Heart left ventricle (tissue), 16 donors: ENCODE measurements at regions not wholly inside any gene's neighbourhood (a gene's known extent, or its start where the extent isn't known, plus 50 kb on each side); places are given as distances from the start of the nearest gene placed in this dataset.

Experiments
- ATAC-seq, 4 donors: fragments of 200-7000 bp; cut with Tn5 transposase; one replicate each; pipeline ENCODE4 v1.9.1; 2020 to 2022; ENCODE audit warnings: moderate library complexity in 4 of 4, mild to moderate bottlenecking in 3 of 4, moderate number of reproducible peaks in 1 of 4
- DNase-seq, 5 donors: peaks; one replicate each; pipeline ENCODE4 v3.0.0-alpha.2; 2020
- H3K27ac ChIP-seq, 12 donors: fragments of 200-600 bp; sonication (generic) in 4 of 12; one replicate each; pipeline versions ENCODE4 v1.5.0 to v1.8.0; 2016 to 2022; ENCODE audit warnings: mild to moderate bottlenecking in 2 of 12
- H3K27me3 ChIP-seq, 9 donors: fragments of 200-600 bp; sonication (generic) in 2 of 9; one replicate each; pipeline versions ENCODE4 v1.5.1 to v1.8.0; 2016 to 2022; ENCODE audit warnings: mild to moderate bottlenecking in 3 of 9
- H3K36me3 ChIP-seq, 9 donors: fragments of 200-600 bp; sonication (generic) in 2 of 9; one replicate each; pipeline versions ENCODE4 v1.5.0 to v1.8.0; 2018 to 2022; ENCODE audit warnings: mild to moderate bottlenecking in 2 of 9
- H3K4me1 ChIP-seq, 12 donors: fragments of 200-600 bp; sonication (generic) in 4 of 12; one replicate each; pipeline versions ENCODE4 v1.5.0 to v1.8.0; 2016 to 2022; ENCODE audit warnings: mild to moderate bottlenecking in 3 of 12
- H3K4me3 ChIP-seq, 12 donors: fragments of 200-600 bp; sonication (generic) in 4 of 12; one replicate each; pipeline versions ENCODE4 v1.5.0 to v1.8.0; 2017 to 2022; ENCODE audit warnings: mild to moderate bottlenecking in 9 of 12, moderate library complexity in 4 of 12
- H3K9me3 ChIP-seq, 12 donors: fragments of 200-600 bp; sonication (generic) in 4 of 12; one replicate each; pipeline versions ENCODE4 v1.5.0 to v1.8.0; 2016 to 2022; ENCODE audit warnings: mild to moderate bottlenecking in 1 of 12
- POLR2A ChIP-seq, 2 donors: fragments of 450-650 bp; IDR thresholded peaks; one replicate each; pipeline ENCODE4 v1.6.1; 2017; ENCODE audit warnings: antibody characterized with exemption in 2 of 2, mild to moderate bottlenecking in 2 of 2, moderate library complexity in 2 of 2
- WGBS, 4 donors: extraction: QIAGEN DNeasy Blood & Tissue Kit in 2 of 4; methylation state at CpG; one replicate each; pipeline versions ENCODE4 v1.1.5 to v1.1.7; 2013 to 2018; 5-methylcytosine and 5-hydroxymethylcytosine counted together
- intact Hi-C, 10 donors: fragments of 100-400 bp; cut with DNase I; formaldehyde crosslinking; loops; one replicate each; pipeline versions ENCODE4 v1.11.1 to v1.14.2; 2022
- TF ChIP-seq, protein P1 (sequence below), 12 donors: fragments of 200-600 bp; sonication (generic) in 4 of 12; IDR thresholded peaks; one replicate each; pipeline versions ENCODE4 v1.5.0 to v1.8.0; 2018 to 2022; ENCODE audit warnings: antibody characterized with exemption in 12 of 12, mild to moderate bottlenecking in 5 of 12
- donor health status: ischemic (EF 13 %, LVEDD 7.1; RV severe dilation, severe dysfunction).
- donor health status: healthy with polysubstance abuse.
- donor health status: DM: no; HTN: yes; CAD: no.
- donor health status: DM: no; HTN: no; CAD: no.
- donor health status: ischemic (EF 25% LVEDD 6.9; RV normal size, moderate dysfunction).
- donor health status: ischemic (EF 25% LVEDD 5.7; RV mildly dilated, moderate dysfunction).
- donor health status: healthy.
- donor health status: DM: yes; HTN: yes; CAD: no.
- donor health status: ischemic (EF 35%, LVEDD 5.7; RV mildly dilated, moderate dysfunction).
- donor health status: nonischemic (EF 11% LVEDD 7.7; RV severe dilation, severe dysfunction).
- donor health status: DM: yes; HTN: yes; CAD: no.
- donor health status: PGD.
- donor health status: ischemic (EF 29% LVEDD 5.4; RV normal size, mild dysfunction).
- donor health status: nonischemic (EF 23%, LVEDD 6.1; RV moderate dilation, normal function).

DNA sequence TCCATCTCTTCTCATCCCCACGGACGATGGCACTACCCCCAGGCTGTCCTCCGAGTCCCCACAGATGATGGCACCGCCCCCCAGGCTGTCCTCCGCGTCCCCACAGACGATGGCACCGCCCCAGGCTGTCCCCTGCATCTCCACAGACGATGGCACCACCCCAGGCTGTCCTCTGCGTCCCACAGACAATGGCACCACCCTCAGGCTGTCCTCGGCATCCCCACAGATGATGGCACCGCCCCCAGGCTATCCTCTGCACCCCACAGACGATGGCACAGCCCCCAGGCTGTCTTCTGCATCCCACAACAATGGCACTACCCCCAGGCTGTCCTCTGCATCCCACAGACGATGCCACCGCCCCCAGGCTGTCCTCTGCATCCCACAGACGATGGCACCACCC, 57.4 kb upstream of the PTCH1 start:
- H3K36me3 ChIP-seq: no peaks in the 10 kb centered on the region
- WGBS, 4 donors: 61 to 67% (median 65%) methylated on average over 16 of the region's 16 CpGs
- H3K27me3 ChIP-seq: peaks cover 0 to 22% (median 1%) of the 10 kb centered on the region in 9 donors
- ATAC-seq: no peak
- H3K4me3 ChIP-seq: no peak overlapping the region
- DNase-seq: no peak
- no peak overlapping the region for H3K27ac ChIP-seq
- TF ChIP-seq, protein P1, sequence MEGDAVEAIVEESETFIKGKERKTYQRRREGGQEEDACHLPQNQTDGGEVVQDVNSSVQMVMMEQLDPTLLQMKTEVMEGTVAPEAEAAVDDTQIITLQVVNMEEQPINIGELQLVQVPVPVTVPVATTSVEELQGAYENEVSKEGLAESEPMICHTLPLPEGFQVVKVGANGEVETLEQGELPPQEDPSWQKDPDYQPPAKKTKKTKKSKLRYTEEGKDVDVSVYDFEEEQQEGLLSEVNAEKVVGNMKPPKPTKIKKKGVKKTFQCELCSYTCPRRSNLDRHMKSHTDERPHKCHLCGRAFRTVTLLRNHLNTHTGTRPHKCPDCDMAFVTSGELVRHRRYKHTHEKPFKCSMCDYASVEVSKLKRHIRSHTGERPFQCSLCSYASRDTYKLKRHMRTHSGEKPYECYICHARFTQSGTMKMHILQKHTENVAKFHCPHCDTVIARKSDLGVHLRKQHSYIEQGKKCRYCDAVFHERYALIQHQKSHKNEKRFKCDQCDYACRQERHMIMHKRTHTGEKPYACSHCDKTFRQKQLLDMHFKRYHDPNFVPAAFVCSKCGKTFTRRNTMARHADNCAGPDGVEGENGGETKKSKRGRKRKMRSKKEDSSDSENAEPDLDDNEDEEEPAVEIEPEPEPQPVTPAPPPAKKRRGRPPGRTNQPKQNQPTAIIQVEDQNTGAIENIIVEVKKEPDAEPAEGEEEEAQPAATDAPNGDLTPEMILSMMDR (IDR thresholded peaks at IDR 0.05): no peak
- no peak for TF ChIP-seq POLR2A (IDR thresholded peaks at IDR 0.05)
- no peaks in the 10 kb centered on the region for H3K9me3 ChIP-seq
- intact Hi-C loops: no loop called here
- H3K4me1 ChIP-seq: peaks cover 0 to 14% (median 0%) of the 10 kb centered on the region in 12 donors

DNA sequence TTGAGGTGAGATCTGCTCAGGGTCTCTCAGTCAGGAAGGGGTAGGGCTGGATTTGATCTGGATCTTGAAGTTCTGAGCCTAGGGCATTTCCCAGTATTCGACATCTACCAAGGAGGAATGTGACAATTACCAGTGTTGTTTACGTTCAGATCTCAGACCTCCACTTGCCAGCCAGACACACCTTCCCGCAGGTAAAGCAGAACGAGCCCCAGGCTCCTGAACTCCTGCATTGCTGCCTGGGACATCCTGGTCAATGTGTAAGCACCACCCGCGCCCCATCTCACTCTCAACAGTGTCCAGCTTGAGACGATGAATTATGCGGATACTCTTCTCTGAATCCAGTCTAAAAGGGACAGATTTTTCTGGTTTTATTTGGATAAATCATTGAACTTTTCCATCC, 56.7 kb upstream of the PTCH1 start:
- intact Hi-C loops: no loop called here
- Histone ChIP-seq H3K36me3 (no peaks in the 10 kb centered on the region), H3K27ac (no peak overlapping the region), H3K9me3 (no peaks in the 10 kb centered on the region), H3K27me3 (peaks cover 0 to 26% (median 6%) of the 10 kb centered on the region in 9 donors), H3K4me1 (peaks cover 0 to 14% (median 0%) of the 10 kb centered on the region in 12 donors), H3K4me3 (no peak overlapping the region)
- 78 to 86% (median 82%) methylated on average over 8 of the region's 8 CpGs for WGBS, 4 donors
- DNase-seq: no peak
- TF ChIP-seq, protein P1 (IDR thresholded peaks at IDR 0.05): no peak
- no peak for TF ChIP-seq POLR2A (IDR thresholded peaks at IDR 0.05)
- no peak for ATAC-seq

DNA sequence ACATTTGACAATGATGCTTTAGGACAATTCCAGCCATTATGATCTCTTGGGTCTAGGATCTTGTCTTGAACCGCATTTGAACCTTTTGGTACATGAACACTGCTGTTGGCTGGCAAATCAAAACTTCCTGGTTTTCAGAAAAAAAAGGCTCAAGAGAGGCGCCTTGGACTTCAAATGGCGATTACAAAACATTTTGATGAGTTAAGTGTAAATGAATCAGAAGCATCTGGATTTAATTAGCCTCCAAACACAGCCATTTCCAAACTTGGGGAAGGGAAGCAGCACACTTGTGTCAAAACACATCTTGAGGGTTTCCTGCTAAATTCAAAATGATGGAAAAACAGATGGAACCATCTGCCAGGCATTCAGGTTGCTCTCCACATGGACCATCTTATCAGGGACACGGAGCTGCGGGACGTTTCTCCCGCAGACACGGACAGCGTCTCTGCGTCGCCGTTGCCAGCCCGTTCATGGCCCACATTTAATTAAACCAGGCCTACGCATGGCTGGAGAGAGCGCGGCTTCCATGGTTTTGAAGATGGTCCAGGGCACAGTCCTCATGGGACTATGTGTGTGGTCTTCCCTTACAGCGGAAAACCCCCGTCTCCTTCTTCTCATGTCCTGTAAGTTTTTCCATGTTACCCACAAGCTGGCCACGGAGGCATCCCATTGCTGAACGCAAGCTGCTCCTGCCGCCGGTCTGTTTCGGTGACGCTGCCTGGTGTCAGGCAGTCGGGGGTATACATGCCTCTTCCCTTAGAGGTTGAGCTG, 55.8 kb upstream of the PTCH1 start:
- ATAC-seq (peak in 3 of 4 donors; percentile 37 to 69 (median 60)), DNase-seq (no peak)
- no peak for TF ChIP-seq POLR2A (IDR thresholded peaks at IDR 0.05)
- TF ChIP-seq, protein P1 (IDR thresholded peaks at IDR 0.05): no peak
- 63 to 73% (median 69%) methylated on average over 25 of the region's 25 CpGs for WGBS, 4 donors
- no peak overlapping the region for H3K4me3 ChIP-seq
- H3K9me3 ChIP-seq: no peaks in the 10 kb centered on the region
- peaks cover 0 to 34% (median 6%) of the 10 kb centered on the region in 9 donors for H3K27me3 ChIP-seq
- H3K36me3 ChIP-seq: no peaks in the 10 kb centered on the region
- no peak overlapping the region for H3K27ac ChIP-seq
- H3K4me1 ChIP-seq: peaks cover 0 to 14% (median 0%) of the 10 kb centered on the region in 12 donors
- intact Hi-C loops: no loop called here

DNA sequence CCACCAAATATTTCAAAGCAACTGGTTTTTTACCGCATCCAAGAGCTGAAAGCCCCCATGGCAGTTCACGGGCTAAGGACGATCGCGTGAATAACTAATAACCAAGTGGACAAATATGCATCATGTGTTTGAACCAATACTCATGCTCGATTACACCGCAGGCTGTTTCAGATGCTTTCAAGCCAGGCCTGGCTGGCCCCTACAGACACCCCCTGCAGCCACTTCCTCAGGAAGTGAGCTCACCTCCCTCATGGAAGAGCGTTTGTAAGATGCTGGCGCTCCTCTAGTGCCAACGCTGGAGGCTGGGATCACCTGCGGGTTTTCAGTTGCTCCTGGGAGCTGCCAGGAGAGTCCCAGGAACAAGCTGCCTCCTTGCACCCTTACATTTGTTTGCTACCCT, 53.9 kb upstream of the PTCH1 start:
- peaks cover 0 to 14% (median 0%) of the 10 kb centered on the region in 12 donors for H3K4me1 ChIP-seq
- H3K4me3 ChIP-seq: peak overlapping the region in 1 of 12 donors; percentile 43
- DNase-seq (no peak), ATAC-seq (no peak)
- TF ChIP-seq, protein P1 (IDR thresholded peaks at IDR 0.05): no peak
- TF ChIP-seq POLR2A (IDR thresholded peaks at IDR 0.05): no peak
- intact Hi-C loops: no loop called here
- no peak overlapping the region for H3K27ac ChIP-seq
- WGBS, 4 donors: 57 to 61% (median 60%) methylated on average over 11 of the region's 11 CpGs
- H3K9me3 ChIP-seq: no peaks in the 10 kb centered on the region
- H3K27me3 ChIP-seq: peaks cover 0 to 44% (median 6%) of the 10 kb centered on the region in 9 donors
- no peaks in the 10 kb centered on the region for H3K36me3 ChIP-seq
